HepG2 (cell line): ENCODE measurements at regions not wholly inside any gene's neighbourhood (a gene's known extent, or its start where the extent isn't known, plus 50 kb on each side); places are given as distances from the start of the nearest gene placed in this dataset.

Experiments used
- ATAC-seq: fragments of 200-7000 bp; cut with Tn5 transposase; 3 replicates; pipeline ENCODE4 v1.9.1; 2020; ENCODE audit warnings: mild to moderate bottlenecking, moderate library complexity
- BruUV-seq: library from RNA; stranded (reverse); fragments of 400-500 nt; replicated peaks from 2 replicates; lab custom pipeline; 2021; lab: Mats Ljungman, UMichigan
- CTCF ChIA-PET: fragments of 300-600 bp; formaldehyde crosslinking; extraction: SDS; loops from one replicate; lab custom pipeline; 2021; ENCODE audit warnings: low total read pairs, inconsistent platforms, low intra/inter-chr PET ratio; lab: Yijun Ruan, JAX
- POLR2A ChIA-PET: fragments of 350-600 bp; sonication (Branson Sonifier 250); formaldehyde crosslinking; loops from one replicate; lab custom pipeline; 2020; ENCODE audit warnings: antibody characterized with exemption, inconsistent platforms; lab: Yijun Ruan, JAX
- DNase-seq: peaks from one replicate; pipeline ENCODE4 v3.0.0-alpha.2; 2015; ENCODE audit warnings: low spot score
- FAIRE-seq: peaks from 3 replicates; lab custom pipeline; 2011; peaks lifted over from hg19 to GRCh38; lab: Jason Lieb, UNC
- H2AFZ ChIP-seq: one replicate; pipeline ENCODE4 v1.6.1; 2011; ENCODE audit warnings: low read length, inconsistent platforms
- H3K27ac ChIP-seq: fragments of 300-600 bp; 3 replicates; pipeline ENCODE4 v1.8.0; 2011; ENCODE audit warnings: mixed run types, mild to moderate bottlenecking, mixed read lengths, low read length, inconsistent platforms; ENCODE audit not compliant: insufficient read depth; ENCODE audit errors: extremely low read length
- H3K27me3 ChIP-seq, 2 experiments: fragments of 200-600 bp in 1 of 2; 2 replicates in 1 of 2; 3 replicates in 1 of 2; pipeline versions ENCODE4 v1.6.0 to v1.8.0; 2011; ENCODE audit warnings: low read length in 2 of 2, mild to moderate bottlenecking in 2 of 2, moderate library complexity in 2 of 2, inconsistent platforms in 1 of 2; ENCODE audit not compliant: insufficient read depth in 2 of 2, control insufficient read depth in 1 of 2
- H3K36me3 ChIP-seq, 2 experiments: fragments of 200-600 bp in 1 of 2; replicated peaks in 1 of 2; 2 replicates in 1 of 2; 3 replicates in 1 of 2; pipeline versions ENCODE4 v1.5.1 to v1.8.0; 2011; ENCODE audit warnings: low read length in 2 of 2, inconsistent platforms in 1 of 2; ENCODE audit not compliant: insufficient read depth in 2 of 2, control insufficient read depth in 1 of 2
- H3K4me1 ChIP-seq: 2 replicates; pipeline ENCODE4 v1.5.1; 2012; ENCODE audit warnings: low read length, inconsistent platforms; ENCODE audit not compliant: insufficient read depth
- H3K4me2 ChIP-seq: 2 replicates; pipeline ENCODE4 v1.6.0; 2011; ENCODE audit warnings: low read depth, low read length, inconsistent platforms
- H3K4me3 ChIP-seq, 3 experiments: fragments of 200-600 bp in 1 of 3; sonication (generic), shearing (Covaris generic) in 1 of 3; replicated peaks in 1 of 3; 2 replicates each; pipeline ENCODE4 v1.5.1; 2011 to 2016; ENCODE audit warnings: low read length in 3 of 3, inconsistent platforms in 2 of 3, low read depth in 2 of 3, mild to moderate bottlenecking in 2 of 3, control low read depth in 1 of 3, mixed read lengths in 1 of 3; ENCODE audit not compliant: insufficient read depth in 1 of 3
- H3K79me2 ChIP-seq: one replicate; pipeline ENCODE4 v1.6.1; 2011; ENCODE audit warnings: low read length, inconsistent platforms; ENCODE audit not compliant: insufficient read depth
- H3K9ac ChIP-seq: 2 replicates; pipeline ENCODE4 v1.6.0; 2011; ENCODE audit warnings: mild to moderate bottlenecking, low read depth, low read length, inconsistent platforms; ENCODE audit not compliant: insufficient read depth
- H3K9me3 ChIP-seq: 2 replicates; pipeline ENCODE4 v1.5.1; 2012; ENCODE audit warnings: mild to moderate bottlenecking, low read length
- H4K20me1 ChIP-seq: 2 replicates; pipeline ENCODE4 v1.6.0; 2011; ENCODE audit warnings: inconsistent platforms, mild to moderate bottlenecking, low read length, moderate library complexity; ENCODE audit not compliant: insufficient read depth
- BRCA1 ChIP-seq: sonication (generic); formaldehyde crosslinking; IDR thresholded peaks from 2 replicates; pipeline ENCODE4 v1.4.0; 2020; ENCODE audit warnings: missing genetic modification reagents
- DNMT3B ChIP-seq: conservative IDR thresholded peaks from 2 replicates; pipeline ENCODE4 v1.6.1; 2016; ENCODE audit warnings: missing biosample characterization, control low read depth
- KLF15 ChIP-seq: sonication (generic); formaldehyde crosslinking; IDR thresholded peaks from 2 replicates; pipeline ENCODE4 v1.8.1; 2023; ENCODE audit warnings: borderline replicate concordance, mild to moderate bottlenecking, inconsistent platforms, missing genetic modification reagents, mixed read lengths
- SMAD1 ChIP-seq: sonication (generic); formaldehyde crosslinking; IDR thresholded peaks from 2 replicates; pipeline ENCODE4 v1.4.0; 2020; ENCODE audit warnings: missing genetic modification reagents, low read depth, mild to moderate bottlenecking, borderline replicate concordance
- SMC3 ChIP-seq: IDR thresholded peaks from 2 replicates; pipeline ENCODE4 v1.6.1; 2011; ENCODE audit warnings: low read length, improper control_type of control experiment
- TBX2 ChIP-seq: sonication (generic); formaldehyde crosslinking; IDR thresholded peaks from 2 replicates; pipeline ENCODE4 v1.5.0; 2020; ENCODE audit warnings: missing genetic modification reagents, mild to moderate bottlenecking, borderline replicate concordance
- ZBTB46 ChIP-seq: sonication (generic); formaldehyde crosslinking; IDR thresholded peaks from 2 replicates; pipeline ENCODE4 v1.4.0; 2020; ENCODE audit warnings: mild to moderate bottlenecking, missing genetic modification reagents, borderline replicate concordance
- ZGPAT ChIP-seq: IDR thresholded peaks from 2 replicates; pipeline ENCODE4 v1.6.1; 2016; ENCODE audit warnings: mild to moderate bottlenecking
- ZNF143 ChIP-seq: sonication (generic); formaldehyde crosslinking; IDR thresholded peaks from 2 replicates; pipeline ENCODE4 v1.4.0; 2020; ENCODE audit warnings: missing genetic modification reagents
- ZNF672 ChIP-seq: sonication (generic); formaldehyde crosslinking; IDR thresholded peaks from 2 replicates; pipeline ENCODE4 v1.8.1; 2022; ENCODE audit warnings: missing genetic modification reagents
- ZNF746 ChIP-seq: sonication (generic); formaldehyde crosslinking; IDR thresholded peaks from 2 replicates; pipeline ENCODE4 v1.8.0; 2022; ENCODE audit warnings: mild to moderate bottlenecking, missing genetic modification reagents
- WGBS: methylation state at CpG from one replicate; pipeline ENCODE4 v1.1.6; 2017; ENCODE audit warnings: low lambda C conversion rate; 5-methylcytosine and 5-hydroxymethylcytosine counted together
- in situ Hi-C: cut with HindIII; loops from 2 replicates; pipeline ENCODE4 v1.10.0; 2017; ENCODE audit warnings: low pct_unique_long_range_greater_than_20kb; ENCODE audit not compliant: extremely low pct_ligation_motif_present
- intact Hi-C: fragments of 100-400 bp; cut with micrococcal nuclease; formaldehyde crosslinking; loops from one replicate; pipeline ENCODE4 v1.10.0; 2022; ENCODE audit not compliant: unreplicated experiment

DNA sequence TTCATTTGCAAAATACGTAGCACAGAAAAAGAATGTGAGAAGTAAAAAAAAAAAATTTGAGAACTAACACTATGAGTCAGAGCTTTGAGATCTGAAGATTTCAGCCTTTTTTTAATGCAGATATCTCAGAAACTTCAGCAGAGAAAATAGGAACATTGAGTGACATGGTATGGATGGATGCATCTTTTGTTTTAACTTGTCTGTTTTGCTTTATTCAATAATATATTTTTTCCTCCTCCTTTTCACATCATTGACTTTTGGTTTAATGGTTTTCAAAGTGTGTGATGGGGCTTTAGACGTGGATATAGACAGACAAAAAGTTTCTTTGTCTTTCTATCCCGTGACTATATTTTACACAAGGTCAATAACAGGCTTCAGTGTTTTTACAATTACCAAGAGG, 426.7 kb upstream of the FRG2C start:
- in situ Hi-C loops, result no loop called here
- FAIRE-seq (no peak), ATAC-seq (no peak), DNase-seq (no peak)
- 0% methylated on average over 3 of the region's 3 CpGs for WGBS
- no peaks in the 10 kb centered on the region for H3K9me3 ChIP-seq
- TF ChIP-seq ZNF143 (CRISPR knock-in tag), result no peak
- TF ChIP-seq BRCA1 (CRISPR knock-in tag), result no peak
- no peak for TF ChIP-seq ZGPAT (CRISPR knock-in tag)
- no peak for TF ChIP-seq ZNF746 (CRISPR knock-in tag)
- TF ChIP-seq ZNF672 (CRISPR knock-in tag), result no peak
- TF ChIP-seq SMC3, result no peak
- no peak for TF ChIP-seq DNMT3B
- TF ChIP-seq TBX2, result no peak
- no peak for TF ChIP-seq SMAD1
- no peak for TF ChIP-seq KLF15 (CRISPR knock-in tag)
- TF ChIP-seq ZBTB46, result no peak
- intact Hi-C loops, result no loop called here
- no TSS peak for BruUV-seq
- no peak overlapping the region for H3K9ac ChIP-seq
- no peak overlapping the region for H3K4me2 ChIP-seq
- no peaks in the 10 kb centered on the region for H3K27me3 ChIP-seq
- no peaks in the 10 kb centered on the region for H3K79me2 ChIP-seq
- no peak overlapping the region for H3K27ac ChIP-seq
- POLR2A ChIA-PET, result no interaction called here
- no peaks in the 10 kb centered on the region for H3K36me3 ChIP-seq
- no peak overlapping the region for H2AFZ ChIP-seq
- no peaks in the 10 kb centered on the region for H3K4me1 ChIP-seq
- CTCF ChIA-PET, result no interaction called here
- H3K4me3 ChIP-seq, result no peak overlapping the region
- H4K20me1 ChIP-seq, result no peaks in the 10 kb centered on the region
